CD14-positive monocyte (primary cell): ENCODE measurements at regions not wholly inside any gene's neighbourhood (a gene's known extent, or its start where the extent isn't known, plus 50 kb on each side); places are given as distances from the start of the nearest gene placed in this dataset.

ENCODE experiments used
- DNase-seq, 3 donors: peaks; one replicate each; pipeline ENCODE4 v3.0.0-alpha.2; 2011 to 2022
- H2AFZ ChIP-seq: 2 replicates; pipeline ENCODE4 v1.6.0; 2012; ENCODE audit warnings: mild to moderate bottlenecking, low read depth, low read length, inconsistent platforms; ENCODE audit not compliant: insufficient read depth, poor library complexity, severe bottlenecking
- H3K27ac ChIP-seq, 2 donors: 1 replicate in 1 of 2; 2 replicates in 1 of 2; pipeline ENCODE4 v1.5.1; 2012 to 2013; ENCODE audit warnings: low read length in 2 of 2, control low read depth in 1 of 2, inconsistent platforms in 1 of 2, low read depth in 1 of 2, mild to moderate bottlenecking in 1 of 2
- H3K27me3 ChIP-seq, 2 donors: one replicate each; pipeline versions ENCODE4 v1.6.0 to v1.6.1; 2011 to 2013; ENCODE audit warnings: low read length in 2 of 2; ENCODE audit not compliant: control insufficient read depth in 2 of 2, insufficient read depth in 2 of 2
- H3K36me3 ChIP-seq, 2 donors: replicated peaks in 1 of 2; 1 replicate in 1 of 2; 2 replicates in 1 of 2; pipeline versions ENCODE4 v1.5.1 to v1.6.1; 2012 to 2013; ENCODE audit warnings: low read length in 2 of 2, control low read depth in 1 of 2, inconsistent platforms in 1 of 2, mild to moderate bottlenecking in 1 of 2; ENCODE audit not compliant: insufficient read depth in 2 of 2, control insufficient read depth in 1 of 2
- H3K4me1 ChIP-seq, 2 donors: 1 replicate in 1 of 2; 2 replicates in 1 of 2; pipeline versions ENCODE4 v1.5.1 to v1.6.1; 2012 to 2013; ENCODE audit warnings: low read length in 2 of 2, control low read depth in 1 of 2, inconsistent platforms in 1 of 2, mild to moderate bottlenecking in 1 of 2, moderate library complexity in 1 of 2; ENCODE audit not compliant: insufficient read depth in 2 of 2, control insufficient read depth in 1 of 2
- H3K4me2 ChIP-seq: replicated peaks from 2 replicates; pipeline ENCODE3; 2012; ENCODE audit warnings: low read length, moderate library complexity, mild to moderate bottlenecking; ENCODE audit not compliant: poor library complexity, severe bottlenecking; ENCODE audit errors: extremely low read depth
- H3K4me3 ChIP-seq, 3 experiments: fragments of 200-600 bp in 1 of 3; sonication (generic) in 1 of 3; replicated peaks in 1 of 3; 1 replicate in 2 of 3; 2 replicates in 1 of 3; pipeline ENCODE4 v1.5.1; 2011 to 2013; ENCODE audit warnings: low read length in 3 of 3, mild to moderate bottlenecking in 3 of 3, control low read depth in 2 of 3, low read depth in 2 of 3, inconsistent platforms in 1 of 3, moderate library complexity in 1 of 3
- H3K79me2 ChIP-seq: 2 replicates; pipeline ENCODE4 v1.6.0; 2012; ENCODE audit warnings: mild to moderate bottlenecking, control low read depth, inconsistent platforms, low read length, moderate library complexity; ENCODE audit not compliant: insufficient read depth
- H3K9ac ChIP-seq: 2 replicates; pipeline ENCODE4 v1.6.0; 2017; ENCODE audit warnings: low read length, mild to moderate bottlenecking; ENCODE audit not compliant: insufficient read depth, poor library complexity, severe bottlenecking
- H3K9me3 ChIP-seq, 2 donors: replicated peaks in 1 of 2; 1 replicate in 1 of 2; 2 replicates in 1 of 2; pipeline versions ENCODE4 v1.5.1 to v1.6.1; 2012 to 2013; ENCODE audit warnings: low read length in 2 of 2, control low read depth in 1 of 2; ENCODE audit not compliant: control insufficient read depth in 1 of 2, insufficient read depth in 1 of 2
- H4K20me1 ChIP-seq: 2 replicates; pipeline ENCODE4 v1.6.0; 2012; ENCODE audit warnings: mild to moderate bottlenecking, low read length, control low read depth, moderate library complexity; ENCODE audit not compliant: insufficient read depth
- H3K27ac Mint-ChIP-seq, 7 donors: one replicate each; pipeline ENCODE4 v1.8.0; 2020; ENCODE audit warnings: mild to moderate bottlenecking in 7 of 7, mixed read lengths in 7 of 7, moderate library complexity in 6 of 7, inconsistent platforms in 2 of 7
- H3K27me3 Mint-ChIP-seq, 3 donors: one replicate each; pipeline ENCODE4 v1.8.0; 2021 to 2022; ENCODE audit warnings: low read depth in 3 of 3, mild to moderate bottlenecking in 3 of 3, mixed read lengths in 3 of 3, moderate library complexity in 3 of 3, inconsistent platforms in 1 of 3
- H3K36me3 Mint-ChIP-seq, 2 donors: one replicate each; pipeline ENCODE4 v1.8.0; 2020; ENCODE audit warnings: mixed read lengths in 2 of 2, inconsistent platforms in 1 of 2, mild to moderate bottlenecking in 1 of 2
- H3K4me1 Mint-ChIP-seq: one replicate; pipeline ENCODE4 v1.8.0; 2020; ENCODE audit warnings: mild to moderate bottlenecking, mixed read lengths
- H3K4me3 Mint-ChIP-seq, 2 donors: one replicate each; pipeline ENCODE4 v1.8.0; 2020; ENCODE audit warnings: mild to moderate bottlenecking in 2 of 2, mixed read lengths in 2 of 2, moderate library complexity in 1 of 2
- H3K9me3 Mint-ChIP-seq, 7 donors: one replicate each; pipeline ENCODE4 v1.8.0; 2020 to 2022; ENCODE audit warnings: mixed read lengths in 7 of 7, mild to moderate bottlenecking in 6 of 7, moderate library complexity in 6 of 7, inconsistent platforms in 2 of 7
- WGBS: methylation state at CpG from one replicate; pipeline ENCODE4 v1.1.5; 2013; ENCODE audit warnings: missing lambda C conversion rate; ENCODE audit not compliant: insufficient coverage; 5-methylcytosine and 5-hydroxymethylcytosine counted together
- intact Hi-C, 2 donors: fragments of 100-400 bp; cut with micrococcal nuclease; formaldehyde crosslinking; loops; one replicate each; pipeline versions ENCODE4 v1.15.0 to v1.15.1; 2023
- TF ChIP-seq, protein P1 (sequence below): fragments of 200-600 bp; IDR thresholded peaks from one replicate; pipeline ENCODE4 v1.8.0; 2022; ENCODE audit warnings: antibody characterized with exemption, mild to moderate bottlenecking

- no peak overlapping the region for H2AFZ ChIP-seq
- no peak overlapping the region for H3K4me2 ChIP-seq
- WGBS, result 86% methylated on average over 1 of the region's 2 CpGs
These were observed 695.7 kb downstream of the TDRD15 start for GRCh38 chr2:21819454-21819853.

GRCh38 chr2:21820271-21820670 lies 696.5 kb downstream of the TDRD15 start:
- peaks cover 0 to 9% (median 2%) of the 10 kb centered on the region in 7 donors for H3K9me3 Mint-ChIP-seq
- no CpG with 5 or more reads among the region's 1 CpG for WGBS
- intact Hi-C loops, result no loop called here

More at GRCh38 chr2:21819454-21819853, 695.7 kb downstream of the TDRD15 start:
- no peak overlapping the region for H3K27ac ChIP-seq
- no peak overlapping the region for H3K4me3 ChIP-seq
- no peaks in the 10 kb centered on the region for H3K79me2 ChIP-seq
- TF ChIP-seq, protein P1, sequence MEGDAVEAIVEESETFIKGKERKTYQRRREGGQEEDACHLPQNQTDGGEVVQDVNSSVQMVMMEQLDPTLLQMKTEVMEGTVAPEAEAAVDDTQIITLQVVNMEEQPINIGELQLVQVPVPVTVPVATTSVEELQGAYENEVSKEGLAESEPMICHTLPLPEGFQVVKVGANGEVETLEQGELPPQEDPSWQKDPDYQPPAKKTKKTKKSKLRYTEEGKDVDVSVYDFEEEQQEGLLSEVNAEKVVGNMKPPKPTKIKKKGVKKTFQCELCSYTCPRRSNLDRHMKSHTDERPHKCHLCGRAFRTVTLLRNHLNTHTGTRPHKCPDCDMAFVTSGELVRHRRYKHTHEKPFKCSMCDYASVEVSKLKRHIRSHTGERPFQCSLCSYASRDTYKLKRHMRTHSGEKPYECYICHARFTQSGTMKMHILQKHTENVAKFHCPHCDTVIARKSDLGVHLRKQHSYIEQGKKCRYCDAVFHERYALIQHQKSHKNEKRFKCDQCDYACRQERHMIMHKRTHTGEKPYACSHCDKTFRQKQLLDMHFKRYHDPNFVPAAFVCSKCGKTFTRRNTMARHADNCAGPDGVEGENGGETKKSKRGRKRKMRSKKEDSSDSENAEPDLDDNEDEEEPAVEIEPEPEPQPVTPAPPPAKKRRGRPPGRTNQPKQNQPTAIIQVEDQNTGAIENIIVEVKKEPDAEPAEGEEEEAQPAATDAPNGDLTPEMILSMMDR, result no peak
- Mint-ChIP-seq H3K4me1 (no peaks in the 10 kb centered on the region), H3K9me3 (peaks cover 0 to 9% (median 2%) of the 10 kb centered on the region in 7 donors), H3K4me3 (no peak overlapping the region), H3K36me3 (no peaks in the 10 kb centered on the region), H3K27me3 (no peaks in the 10 kb centered on the region), H3K27ac (no peak overlapping the region)
- no peaks in the 10 kb centered on the region for H3K36me3 ChIP-seq
- H3K4me1 ChIP-seq, result no peaks in the 10 kb centered on the region
- H3K9ac ChIP-seq, result no peak overlapping the region
- DNase-seq, result no peak
- H3K9me3 ChIP-seq, result peaks cover 4 to 7% of the 10 kb centered on the region in 2 donors
- intact Hi-C loops, result no loop called here
- no peaks in the 10 kb centered on the region for H4K20me1 ChIP-seq
- H3K27me3 ChIP-seq, result no peaks in the 10 kb centered on the region

More at GRCh38 chr2:21820271-21820670, 696.5 kb downstream of the TDRD15 start:
- Histone ChIP-seq H3K36me3 (no peaks in the 10 kb centered on the region), H2AFZ (no peak overlapping the region), H3K4me2 (no peak overlapping the region), H3K4me3 (no peak overlapping the region), H3K79me2 (no peaks in the 10 kb centered on the region), H4K20me1 (no peaks in the 10 kb centered on the region), H3K9ac (no peak overlapping the region), H3K9me3 (peaks cover 4 to 7% of the 10 kb centered on the region in 2 donors), H3K4me1 (no peaks in the 10 kb centered on the region), H3K27ac (no peak overlapping the region), H3K27me3 (no peaks in the 10 kb centered on the region)
- no peaks in the 10 kb centered on the region for H3K4me1 Mint-ChIP-seq
- H3K4me3 Mint-ChIP-seq, result no peak overlapping the region
- H3K27ac Mint-ChIP-seq, result no peak overlapping the region
- TF ChIP-seq, protein P1, result no peak
- DNase-seq, result no peak
- H3K36me3 Mint-ChIP-seq, result no peaks in the 10 kb centered on the region
- no peaks in the 10 kb centered on the region for H3K27me3 Mint-ChIP-seq
